GM12892 (cell line): ENCODE measurements at regions not wholly inside any gene's neighbourhood (a gene's known extent, or its start where the extent isn't known, plus 50 kb on each side); places are given as distances from the start of the nearest gene placed in this dataset.

Experiments used
- POLR2A ChIP-seq: IDR thresholded peaks from 2 replicates; pipeline ENCODE4 v1.6.1; 2011; ENCODE audit warnings: low read depth, low read length, control low read depth
- POLR2AphosphoS5 ChIP-seq: IDR thresholded peaks from 2 replicates; pipeline ENCODE4 v1.6.1; 2011; ENCODE audit warnings: low read depth, low read length, control low read depth

- TF ChIP-seq POLR2A (no peak), POLR2AphosphoS5 (no peak)
Measured at GRCh38 chr2:240360645-240361475, 74.6 kb upstream of the GPC1 start.
